Adrenal gland (tissue), 5 donors: ENCODE measurements at regions not wholly inside any gene's neighbourhood (a gene's known extent, or its start where the extent isn't known, plus 50 kb on each side); places are given as distances from the start of the nearest gene placed in this dataset.
"Not testable (repeated sequence)": the region's sequence is repeated elsewhere in the genome, so short reads cannot be mapped to it uniquely, and the experiment has no call there.

Experiments used
- CTCF ChIP-seq, 6 experiments: fragments of 450-650 bp in 4 of 6; fragments of 200-600 bp in 2 of 6; sonication (generic) in 1 of 6; IDR thresholded peaks; 1 replicate in 5 of 6; 2 replicates in 1 of 6; pipeline versions ENCODE4 v1.5.1 to v1.8.0; 2016 to 2021; ENCODE audit warnings: antibody characterized with exemption in 6 of 6, mild to moderate bottlenecking in 2 of 6, moderate library complexity in 1 of 6
- POLR2A ChIP-seq, 2 donors: fragments of 450-650 bp; IDR thresholded peaks; one replicate each; pipeline ENCODE4 v1.6.1; 2017; ENCODE audit warnings: antibody characterized with exemption in 2 of 2, mild to moderate bottlenecking in 2 of 2, moderate library complexity in 1 of 2
- donor health status: DM: no; HTN: no; CAD: no.

GRCh38 chr3:163172513-163172912 is 1675.9 kb downstream of the OTOL1 start:
- TF ChIP-seq CTCF, POLR2A (IDR thresholded peaks at IDR 0.05): not testable (repeated sequence)
